ENCODE measurements at regions not wholly inside any gene's neighbourhood (a gene's known extent, or its start where the extent isn't known, plus 50 kb on each side); places are given as distances from the start of the nearest gene placed in this dataset.
A peak's percentile ranks its signal among the peaks of the same experiment; 100 is the strongest.

DNA sequence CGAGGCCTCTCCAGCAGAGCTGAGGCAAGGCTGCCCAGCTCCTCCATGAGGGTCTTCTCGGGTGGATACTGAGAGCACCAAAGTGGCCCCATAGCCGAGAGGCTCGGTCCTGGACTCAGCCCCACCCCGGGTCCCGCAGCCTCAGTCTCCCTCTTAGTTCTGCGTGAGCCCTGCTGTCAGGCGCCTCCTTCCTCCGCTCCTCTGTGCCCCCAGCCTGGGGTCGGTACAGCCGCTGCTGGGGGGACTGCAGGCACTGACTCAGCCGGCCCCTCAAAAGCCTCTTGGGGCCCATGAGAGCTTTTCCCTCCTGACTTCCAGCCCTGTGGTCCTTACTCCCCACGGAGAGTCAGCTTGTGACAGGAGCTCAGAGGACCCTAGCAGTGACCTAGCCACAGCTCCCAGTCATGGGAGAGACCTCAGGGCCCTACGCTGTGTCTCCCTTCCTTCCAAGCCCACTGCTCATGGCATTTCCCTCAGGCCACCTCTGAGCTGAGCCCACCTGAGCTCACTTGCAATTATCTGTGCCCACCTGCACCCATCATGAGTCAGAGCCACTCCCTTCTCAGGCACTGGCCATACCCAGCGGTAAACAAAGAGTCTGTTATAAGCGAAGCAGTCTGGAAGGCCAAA, 295.0 kb upstream of the RTL1 start:
- Mint-ChIP-seq H3K4me3 (no peak overlapping the region), H3K27me3 (no peaks in the 10 kb centered on the region), H3K36me3 (ENCODE audit: low read depth) (no peaks in the 10 kb centered on the region), H3K27ac (no peak overlapping the region), H3K9me3 (peaks cover 3% of the 10 kb centered on the region), H3K4me1 (ENCODE audit: low read depth) (no peaks in the 10 kb centered on the region)
- peak; percentile 22 for DNase-seq

DNA sequence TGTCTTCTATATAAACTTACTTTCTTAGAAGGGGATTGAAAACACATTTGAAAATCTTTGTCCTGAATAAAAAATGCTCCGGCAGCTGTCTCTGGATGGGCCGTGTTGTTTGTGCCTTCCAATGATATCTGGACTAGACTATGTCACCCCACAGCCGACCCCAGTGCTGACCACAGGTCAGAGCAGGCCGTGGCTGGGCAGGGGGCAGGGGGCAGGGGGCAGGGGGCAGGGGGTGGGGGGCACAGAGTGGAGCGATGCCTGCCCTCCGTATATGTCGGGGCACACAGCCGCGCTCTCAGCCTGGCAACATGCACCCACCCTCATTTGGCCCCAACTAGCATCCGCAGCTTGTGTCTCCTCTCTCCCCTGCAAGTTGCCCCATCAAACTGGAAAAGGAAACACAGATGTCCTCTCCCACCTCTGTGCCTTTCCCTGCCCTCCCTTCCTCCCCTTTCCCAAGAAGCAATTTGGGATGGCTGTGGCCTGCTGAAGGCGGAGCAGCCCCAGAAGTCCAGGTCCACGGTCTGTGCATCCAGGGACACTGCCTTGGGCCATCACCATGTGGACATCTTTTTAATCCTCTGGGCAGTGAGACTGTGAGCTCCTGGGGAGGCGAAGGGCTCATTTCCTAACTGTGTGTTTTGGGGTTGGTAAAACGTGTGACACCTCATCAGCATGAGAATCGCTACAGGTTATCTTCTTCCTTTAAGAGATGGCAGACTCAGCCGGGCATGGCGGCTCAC, 295.7 kb upstream of the RTL1 start:
- no peak overlapping the region for H3K27ac Mint-ChIP-seq

GRCh38 chr14:101200008-101200649, 296.6 kb upstream of the RTL1 start:
- Mint-ChIP-seq H3K36me3 (ENCODE audit: low read depth) (no peaks in the 10 kb centered on the region), H3K4me1 (ENCODE audit: low read depth) (no peaks in the 10 kb centered on the region), H3K4me3 (no peak overlapping the region), H3K27ac (no peak overlapping the region), H3K27me3 (no peaks in the 10 kb centered on the region), H3K9me3 (peaks cover 6% of the 10 kb centered on the region)
- no peak for DNase-seq

More for the DNA sequence above, 295.7 kb upstream of the RTL1 start:
- H3K4me3 Mint-ChIP-seq, result no peak overlapping the region
- H3K4me1 Mint-ChIP-seq (ENCODE audit: low read depth), result no peaks in the 10 kb centered on the region
- DNase-seq, result no peak
- no peaks in the 10 kb centered on the region for H3K27me3 Mint-ChIP-seq
- no peaks in the 10 kb centered on the region for H3K36me3 Mint-ChIP-seq (ENCODE audit: low read depth)
- peaks cover 3% of the 10 kb centered on the region for H3K9me3 Mint-ChIP-seq

- DNase-seq, result no peak
- Mint-ChIP-seq H3K27me3 (no peaks in the 10 kb centered on the region), H3K4me1 (ENCODE audit: low read depth) (no peaks in the 10 kb centered on the region), H3K4me3 (no peak overlapping the region), H3K27ac (no peak overlapping the region), H3K36me3 (ENCODE audit: low read depth) (no peaks in the 10 kb centered on the region), H3K9me3 (peaks cover 12% of the 10 kb centered on the region)
Measured at GRCh38 chr14:101200650-101201516, 297.4 kb upstream of the RTL1 start.

DNA sequence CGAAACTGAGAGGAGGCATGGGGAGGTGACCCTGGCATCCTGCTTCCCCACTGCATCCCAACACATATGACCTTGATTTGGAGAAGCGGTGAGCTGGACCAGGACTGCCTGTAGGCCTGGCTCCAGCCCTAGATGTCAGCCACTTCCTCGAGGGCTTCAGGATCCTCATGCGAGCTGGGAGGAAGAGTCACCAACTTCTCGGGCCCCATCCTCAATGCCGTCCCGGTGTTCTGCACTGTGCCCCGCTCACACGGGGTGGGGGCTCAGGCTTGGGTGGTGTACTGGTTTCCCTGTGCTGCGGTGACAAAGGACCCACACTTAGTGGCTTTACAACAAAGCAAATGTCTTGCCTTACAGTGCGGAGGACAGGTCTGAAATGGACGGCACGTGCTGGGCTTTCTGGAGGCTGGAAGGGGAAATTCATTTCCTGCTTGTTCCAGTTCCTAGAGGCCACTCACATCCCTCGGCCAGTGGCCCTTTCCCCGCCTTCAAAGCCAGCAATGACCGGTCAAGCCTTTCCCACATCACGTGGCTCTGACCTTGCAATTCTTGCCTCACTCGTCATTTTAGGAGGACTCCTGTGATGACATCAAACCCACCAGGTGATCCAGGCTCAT, 298.1 kb upstream of the RTL1 start:
- H3K9me3 Mint-ChIP-seq, result peaks cover 20% of the 10 kb centered on the region
- H3K27me3 Mint-ChIP-seq, result no peaks in the 10 kb centered on the region
- DNase-seq, result no peak
- H3K4me1 Mint-ChIP-seq (ENCODE audit: low read depth), result no peaks in the 10 kb centered on the region
- no peaks in the 10 kb centered on the region for H3K36me3 Mint-ChIP-seq (ENCODE audit: low read depth)
- H3K27ac Mint-ChIP-seq, result no peak overlapping the region
- H3K4me3 Mint-ChIP-seq, result no peak overlapping the region

DNA sequence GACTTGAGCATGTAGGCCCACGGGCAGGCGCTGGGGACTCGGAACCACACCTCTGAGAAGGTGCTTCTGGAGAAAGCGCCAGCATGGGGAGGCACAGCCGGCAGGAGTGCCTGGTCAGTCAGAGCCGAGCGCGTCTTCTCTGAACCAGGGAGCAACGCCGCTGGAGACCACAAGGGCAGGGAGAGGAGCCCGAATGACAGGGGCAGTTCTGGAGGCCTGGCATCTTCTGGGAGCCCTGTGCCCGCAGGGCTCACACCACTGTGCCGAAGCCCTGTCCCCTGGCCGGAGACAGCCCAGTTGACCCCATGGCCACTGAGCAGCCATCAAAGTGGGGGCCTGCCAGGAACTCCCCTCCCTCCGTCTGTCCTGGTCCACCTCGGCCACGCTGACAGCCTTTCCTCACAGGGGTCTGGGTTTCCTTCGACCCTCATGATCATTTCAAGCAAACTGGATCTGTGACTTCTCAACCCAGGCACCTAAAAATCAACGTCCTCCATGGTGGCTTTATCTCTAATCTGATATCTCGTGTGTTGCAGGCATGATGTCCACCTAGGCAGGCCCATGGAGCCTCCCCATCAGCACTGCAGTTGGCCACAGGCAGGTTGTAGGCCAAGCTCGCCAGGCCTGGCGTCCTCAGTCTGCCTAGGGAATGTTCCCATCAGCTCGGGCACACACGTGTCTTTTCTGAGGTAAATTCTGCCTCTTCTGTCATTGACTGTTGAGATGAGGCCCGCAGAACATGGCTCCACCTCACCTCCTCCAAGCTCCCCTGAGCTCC, 299.3 kb upstream of the RTL1 start:
- peak; percentile 6 for DNase-seq
- no peaks in the 10 kb centered on the region for H3K27me3 Mint-ChIP-seq
- H3K9me3 Mint-ChIP-seq, result peaks cover 29% of the 10 kb centered on the region
- no peak overlapping the region for H3K27ac Mint-ChIP-seq
- no peaks in the 10 kb centered on the region for H3K36me3 Mint-ChIP-seq (ENCODE audit: low read depth)
- H3K4me1 Mint-ChIP-seq (ENCODE audit: low read depth), result no peaks in the 10 kb centered on the region
- H3K4me3 Mint-ChIP-seq, result no peak overlapping the region

- H3K9me3 Mint-ChIP-seq, result peaks cover 51% of the 10 kb centered on the region
- H3K4me1 Mint-ChIP-seq (ENCODE audit: low read depth), result no peaks in the 10 kb centered on the region
- H3K4me3 Mint-ChIP-seq, result no peak overlapping the region
- H3K36me3 Mint-ChIP-seq (ENCODE audit: low read depth), result no peaks in the 10 kb centered on the region
- no peaks in the 10 kb centered on the region for H3K27me3 Mint-ChIP-seq
- no peak overlapping the region for H3K27ac Mint-ChIP-seq
- no peak for DNase-seq
Measured at GRCh38 chr14:101206556-101206955, 303.0 kb upstream of the RTL1 start.

GRCh38 chr14:101207041-101207440, 303.5 kb upstream of the RTL1 start:
- Mint-ChIP-seq H3K36me3 (ENCODE audit: low read depth) (no peaks in the 10 kb centered on the region), H3K4me1 (ENCODE audit: low read depth) (no peaks in the 10 kb centered on the region), H3K27me3 (no peaks in the 10 kb centered on the region), H3K9me3 (peaks cover 53% of the 10 kb centered on the region), H3K4me3 (no peak overlapping the region), H3K27ac (no peak overlapping the region)
- DNase-seq, result no peak

DNA sequence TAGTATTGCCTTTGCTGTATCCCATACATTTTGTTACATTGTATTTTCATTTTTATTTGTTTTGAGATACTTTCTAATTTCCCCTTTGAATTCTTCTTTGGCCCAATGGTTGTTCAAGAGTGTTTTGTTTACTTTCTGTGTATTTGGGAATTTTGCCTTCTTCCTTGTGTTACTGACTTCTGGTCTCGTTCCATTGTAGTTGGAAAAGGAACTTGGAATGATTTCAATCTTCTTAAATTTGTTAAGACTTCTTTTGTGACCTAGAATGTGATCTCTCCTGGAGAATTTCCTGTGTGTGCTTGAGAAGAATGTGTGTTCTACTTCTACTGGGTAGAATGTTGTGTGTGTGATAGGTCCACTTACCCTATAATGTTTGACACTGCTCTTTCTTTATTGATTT, 304.4 kb upstream of the RTL1 start:
- H3K36me3 Mint-ChIP-seq (ENCODE audit: low read depth), result no peaks in the 10 kb centered on the region
- H3K27me3 Mint-ChIP-seq, result no peaks in the 10 kb centered on the region

DNA sequence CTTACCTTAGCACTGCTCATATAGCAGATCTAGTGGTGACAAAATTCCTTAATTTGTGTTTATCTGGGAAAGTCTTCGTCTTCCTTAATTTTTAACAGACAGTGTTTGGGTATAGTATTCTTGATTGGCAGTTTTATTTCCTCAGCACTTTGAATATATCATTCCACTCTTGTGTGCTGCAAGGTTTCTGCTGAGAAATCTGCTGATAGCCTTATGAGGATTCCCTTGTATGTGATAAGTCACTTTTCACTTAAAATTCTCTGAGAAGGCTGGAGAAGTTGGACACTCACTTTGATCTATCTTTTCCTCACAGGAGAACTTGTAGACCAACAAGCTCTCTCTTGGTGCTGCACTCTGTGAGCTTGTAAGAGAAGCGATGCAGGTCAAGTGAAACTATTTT, 306.1 kb upstream of the RTL1 start:
- no peak overlapping the region for H3K4me3 Mint-ChIP-seq
- no peaks in the 10 kb centered on the region for H3K27me3 Mint-ChIP-seq
- H3K36me3 Mint-ChIP-seq (ENCODE audit: low read depth), result no peaks in the 10 kb centered on the region
- no peak overlapping the region for H3K27ac Mint-ChIP-seq
- peaks cover 55% of the 10 kb centered on the region for H3K9me3 Mint-ChIP-seq
- no peak for DNase-seq
- no peaks in the 10 kb centered on the region for H3K4me1 Mint-ChIP-seq (ENCODE audit: low read depth)

More for the DNA sequence above, 304.4 kb upstream of the RTL1 start:
- H3K4me1 Mint-ChIP-seq (ENCODE audit: low read depth), result no peaks in the 10 kb centered on the region
- no peak for DNase-seq
- no peak overlapping the region for H3K27ac Mint-ChIP-seq
- H3K9me3 Mint-ChIP-seq, result peaks cover 55% of the 10 kb centered on the region
- H3K4me3 Mint-ChIP-seq, result no peak overlapping the region

- H3K9me3 Mint-ChIP-seq, result peaks cover 21% of the 10 kb centered on the region
- H3K4me3 Mint-ChIP-seq, result no peak overlapping the region
- no peaks in the 10 kb centered on the region for H3K4me1 Mint-ChIP-seq (ENCODE audit: low read depth)
- peaks cover 3% of the 10 kb centered on the region for H3K27me3 Mint-ChIP-seq
- no peak for DNase-seq
- no peak overlapping the region for H3K27ac Mint-ChIP-seq
- no peaks in the 10 kb centered on the region for H3K36me3 Mint-ChIP-seq (ENCODE audit: low read depth)
Measured at GRCh38 chr14:101215266-101215665, 311.7 kb upstream of the RTL1 start.

DNA sequence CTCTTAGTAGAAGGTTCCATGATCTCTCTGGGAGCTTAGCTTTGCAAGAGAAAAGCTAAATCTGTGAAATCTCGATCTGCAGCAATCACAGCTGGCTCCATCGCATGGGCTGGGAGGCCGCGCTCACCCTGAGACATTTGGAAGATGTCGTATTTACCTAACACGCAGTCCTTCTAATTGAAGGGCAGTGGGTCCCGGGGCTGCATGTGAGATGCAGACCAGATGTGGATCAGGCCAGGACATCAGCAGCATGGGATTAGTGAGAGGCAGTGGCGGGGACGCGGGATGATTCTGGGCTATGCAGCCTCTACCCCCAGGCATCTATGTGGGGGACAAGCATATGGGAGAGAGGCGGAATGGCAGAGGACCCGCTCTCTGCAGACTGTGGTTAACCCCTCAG, 312.4 kb upstream of the RTL1 start:
- Mint-ChIP-seq H3K27me3 (peaks cover 3% of the 10 kb centered on the region), H3K4me3 (no peak overlapping the region), H3K36me3 (ENCODE audit: low read depth) (no peaks in the 10 kb centered on the region), H3K9me3 (peaks cover 16% of the 10 kb centered on the region), H3K4me1 (ENCODE audit: low read depth) (no peaks in the 10 kb centered on the region), H3K27ac (no peak overlapping the region)
- peak; percentile 7 for DNase-seq

DNA sequence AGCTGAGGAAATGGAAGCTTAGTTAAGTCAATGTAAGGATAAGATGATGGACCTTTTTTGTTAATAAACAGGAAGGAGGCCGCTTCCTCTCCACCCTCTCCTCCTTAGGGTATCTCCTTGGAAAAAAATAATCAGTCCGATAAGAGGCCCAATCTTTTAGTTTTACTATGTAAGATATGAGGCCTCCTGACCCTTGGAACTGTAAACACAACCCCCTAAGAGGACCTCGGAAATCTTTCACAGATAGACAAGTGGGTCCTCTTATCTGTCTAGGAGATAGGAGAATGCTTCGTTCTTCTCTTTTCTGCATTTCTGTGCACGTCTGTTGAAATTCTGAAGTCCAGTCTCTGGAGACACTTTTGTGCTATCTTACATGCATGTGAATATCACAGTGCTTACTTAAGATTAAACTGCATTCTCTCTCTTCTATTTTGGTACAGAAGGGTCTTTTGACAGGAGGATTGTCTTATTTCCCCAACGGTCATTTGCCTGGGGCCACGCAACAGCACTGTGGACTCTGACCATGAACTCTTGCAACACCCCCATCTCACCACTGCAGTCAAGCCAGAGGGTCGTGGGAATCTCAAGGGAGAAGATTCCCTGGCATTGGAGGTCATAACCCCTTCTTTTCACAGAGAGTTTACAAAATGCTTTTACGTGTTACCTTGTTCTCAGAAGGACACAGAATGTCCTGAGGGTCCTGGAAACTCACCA, 313.0 kb upstream of the RTL1 start:
- H3K27ac Mint-ChIP-seq, result no peak overlapping the region
- no peaks in the 10 kb centered on the region for H3K36me3 Mint-ChIP-seq (ENCODE audit: low read depth)
- no peak overlapping the region for H3K4me3 Mint-ChIP-seq
- H3K4me1 Mint-ChIP-seq (ENCODE audit: low read depth), result no peaks in the 10 kb centered on the region
- H3K27me3 Mint-ChIP-seq, result peaks cover 3% of the 10 kb centered on the region
- H3K9me3 Mint-ChIP-seq, result peaks cover 13% of the 10 kb centered on the region
- no peak for DNase-seq
